HCT116 (cell line): ENCODE measurements at regions not wholly inside any gene's neighbourhood (a gene's known extent, or its start where the extent isn't known, plus 50 kb on each side); places are given as distances from the start of the nearest gene placed in this dataset.

Experiments
- CBX3 ChIP-seq: IDR thresholded peaks from 2 replicates; pipeline ENCODE4 v1.6.1; 2012; ENCODE audit warnings: low read depth
- CEBPB ChIP-seq: IDR thresholded peaks from 2 replicates; pipeline ENCODE4 v1.6.1; 2012; ENCODE audit warnings: low read depth
- POLR2A ChIP-seq: IDR thresholded peaks from 2 replicates; pipeline ENCODE4 v1.7.0; 2011; ENCODE audit warnings: borderline replicate concordance; ENCODE audit not compliant: insufficient read depth, insufficient read length; ENCODE audit errors: extremely low read depth
- SP1 ChIP-seq: IDR thresholded peaks from 2 replicates; pipeline ENCODE4 v1.6.1; 2012; ENCODE audit warnings: low read depth
- TCF7L2 ChIP-seq: IDR thresholded peaks from 2 replicates; pipeline ENCODE4 v1.7.0; 2011; ENCODE audit warnings: borderline replicate concordance, inconsistent platforms; ENCODE audit not compliant: insufficient read depth, insufficient read length; ENCODE audit errors: extremely low read depth
- TF ChIP-seq, protein P1 (sequence below), 3 experiments: fragments of 200-600 bp in 1 of 3; sonication (generic) in 1 of 3; IDR thresholded peaks in 2 of 3; conservative IDR thresholded peaks in 1 of 3; 2 replicates each; pipeline ENCODE4 v1.5.1; 2012 to 2017; ENCODE audit warnings: low read depth in 2 of 3, low read length in 2 of 3, antibody characterized with exemption in 1 of 3, borderline replicate concordance in 1 of 3, control low read depth in 1 of 3, mild to moderate bottlenecking in 1 of 3, mixed read lengths in 1 of 3, mixed run types in 1 of 3, moderate library complexity in 1 of 3; ENCODE audit not compliant: insufficient read depth in 1 of 3

DNA sequence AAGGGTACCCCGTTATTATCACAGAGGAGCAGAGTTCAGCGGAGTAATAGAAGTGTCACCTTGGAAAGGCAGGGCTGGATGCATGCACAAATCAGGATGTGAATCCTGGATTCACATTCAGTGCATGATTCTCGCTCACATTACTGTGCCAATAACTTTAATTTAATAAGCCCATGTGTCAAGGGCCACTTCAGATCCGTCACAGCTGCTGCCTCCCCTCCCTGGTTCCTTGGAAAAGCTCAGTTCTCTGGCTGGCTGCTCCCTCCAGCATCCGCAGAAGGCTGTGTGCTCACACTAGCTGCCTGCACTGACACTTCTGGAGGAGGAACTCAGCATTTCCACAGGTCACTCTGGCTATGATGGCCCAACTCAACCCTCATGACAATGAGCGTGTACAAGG, 256.8 kb upstream of the ADAMTS16 start:
- TF ChIP-seq TCF7L2 (no peak), CBX3 (no peak), SP1 (no peak), CEBPB (no peak), POLR2A (no peak)
- TF ChIP-seq, protein P1, sequence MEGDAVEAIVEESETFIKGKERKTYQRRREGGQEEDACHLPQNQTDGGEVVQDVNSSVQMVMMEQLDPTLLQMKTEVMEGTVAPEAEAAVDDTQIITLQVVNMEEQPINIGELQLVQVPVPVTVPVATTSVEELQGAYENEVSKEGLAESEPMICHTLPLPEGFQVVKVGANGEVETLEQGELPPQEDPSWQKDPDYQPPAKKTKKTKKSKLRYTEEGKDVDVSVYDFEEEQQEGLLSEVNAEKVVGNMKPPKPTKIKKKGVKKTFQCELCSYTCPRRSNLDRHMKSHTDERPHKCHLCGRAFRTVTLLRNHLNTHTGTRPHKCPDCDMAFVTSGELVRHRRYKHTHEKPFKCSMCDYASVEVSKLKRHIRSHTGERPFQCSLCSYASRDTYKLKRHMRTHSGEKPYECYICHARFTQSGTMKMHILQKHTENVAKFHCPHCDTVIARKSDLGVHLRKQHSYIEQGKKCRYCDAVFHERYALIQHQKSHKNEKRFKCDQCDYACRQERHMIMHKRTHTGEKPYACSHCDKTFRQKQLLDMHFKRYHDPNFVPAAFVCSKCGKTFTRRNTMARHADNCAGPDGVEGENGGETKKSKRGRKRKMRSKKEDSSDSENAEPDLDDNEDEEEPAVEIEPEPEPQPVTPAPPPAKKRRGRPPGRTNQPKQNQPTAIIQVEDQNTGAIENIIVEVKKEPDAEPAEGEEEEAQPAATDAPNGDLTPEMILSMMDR (IDR thresholded peaks at IDR 0.05 in 2 of 3, conservative IDR thresholded peaks at IDR 0.05 in 1 of 3; ENCODE audit: borderline replicate concordance in 1 of 3, insufficient read depth in 1 of 3, low read depth in 2 of 3, low read length in 2 of 3): no peak
